Tibial nerve (tissue), 3 donors: ENCODE measurements at regions not wholly inside any gene's neighbourhood (a gene's known extent, or its start where the extent isn't known, plus 50 kb on each side); places are given as distances from the start of the nearest gene placed in this dataset.

ENCODE experiments used
- POLR2A ChIP-seq, 2 donors: fragments of 450-650 bp; IDR thresholded peaks; one replicate each; pipeline ENCODE4 v1.6.1; 2017; ENCODE audit warnings: antibody characterized with exemption in 2 of 2, mild to moderate bottlenecking in 2 of 2, moderate library complexity in 2 of 2
- TF ChIP-seq, protein P1 (sequence below), 5 experiments: fragments of 200-600 bp in 3 of 5; fragments of 450-650 bp in 2 of 5; sonication (generic) in 3 of 5; IDR thresholded peaks; one replicate each; pipeline ENCODE4 v1.5.1; 2016 to 2019; ENCODE audit warnings: antibody characterized with exemption in 5 of 5, mild to moderate bottlenecking in 3 of 5, moderate library complexity in 2 of 5

DNA sequence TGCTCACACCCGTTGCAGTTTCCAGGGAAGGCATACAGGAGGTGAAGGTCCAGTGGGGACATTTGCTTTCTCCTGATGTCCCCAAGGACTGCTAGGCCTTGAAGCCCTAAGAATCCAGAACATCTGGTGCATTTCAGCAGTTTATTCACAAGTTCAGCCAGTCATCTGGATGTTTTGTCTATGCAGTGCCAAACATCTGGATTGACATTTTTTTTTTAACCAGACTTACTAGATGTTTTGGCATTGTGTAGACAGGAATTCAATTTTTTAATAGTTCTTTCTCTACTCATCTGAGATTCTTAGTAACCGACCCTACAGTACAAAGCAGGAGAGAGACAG, 256.2 kb downstream of the CLIC5 start:
- TF ChIP-seq, protein P1, sequence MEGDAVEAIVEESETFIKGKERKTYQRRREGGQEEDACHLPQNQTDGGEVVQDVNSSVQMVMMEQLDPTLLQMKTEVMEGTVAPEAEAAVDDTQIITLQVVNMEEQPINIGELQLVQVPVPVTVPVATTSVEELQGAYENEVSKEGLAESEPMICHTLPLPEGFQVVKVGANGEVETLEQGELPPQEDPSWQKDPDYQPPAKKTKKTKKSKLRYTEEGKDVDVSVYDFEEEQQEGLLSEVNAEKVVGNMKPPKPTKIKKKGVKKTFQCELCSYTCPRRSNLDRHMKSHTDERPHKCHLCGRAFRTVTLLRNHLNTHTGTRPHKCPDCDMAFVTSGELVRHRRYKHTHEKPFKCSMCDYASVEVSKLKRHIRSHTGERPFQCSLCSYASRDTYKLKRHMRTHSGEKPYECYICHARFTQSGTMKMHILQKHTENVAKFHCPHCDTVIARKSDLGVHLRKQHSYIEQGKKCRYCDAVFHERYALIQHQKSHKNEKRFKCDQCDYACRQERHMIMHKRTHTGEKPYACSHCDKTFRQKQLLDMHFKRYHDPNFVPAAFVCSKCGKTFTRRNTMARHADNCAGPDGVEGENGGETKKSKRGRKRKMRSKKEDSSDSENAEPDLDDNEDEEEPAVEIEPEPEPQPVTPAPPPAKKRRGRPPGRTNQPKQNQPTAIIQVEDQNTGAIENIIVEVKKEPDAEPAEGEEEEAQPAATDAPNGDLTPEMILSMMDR (IDR thresholded peaks at IDR 0.05): no peak
- no peak for TF ChIP-seq POLR2A (IDR thresholded peaks at IDR 0.05)
